ENCODE measurements at regions not wholly inside any gene's neighbourhood (a gene's known extent, or its start where the extent isn't known, plus 50 kb on each side); places are given as distances from the start of the nearest gene placed in this dataset.
"Not testable (repeated sequence)": the region's sequence is repeated elsewhere in the genome, so short reads cannot be mapped to it uniquely, and the experiment has no call there.

- TF ChIP-seq TARDBP (IDR thresholded peaks at IDR 0.05); SUZ12 (IDR thresholded peaks at IDR 0.05); FOXA1 (IDR thresholded peaks at IDR 0.05); NFRKB (IDR thresholded peaks at IDR 0.05); BHLHE40 (IDR thresholded peaks at IDR 0.05; ENCODE audit: borderline replicate concordance); SP1 (IDR thresholded peaks at IDR 0.05); ELF4 (IDR thresholded peaks at IDR 0.05); ZNF384 (IDR thresholded peaks at IDR 0.05); CTBP1 (IDR thresholded peaks at IDR 0.05; ENCODE audit: borderline replicate concordance); FOXM1 (IDR thresholded peaks at IDR 0.05; ENCODE audit: borderline replicate concordance); LEF1 (IDR thresholded peaks at IDR 0.05; ENCODE audit: borderline replicate concordance); HDGF (IDR thresholded peaks at IDR 0.05; ENCODE audit: borderline replicate concordance): not testable (repeated sequence)
These were observed 691.6 kb downstream of the ANKRD7 start for GRCh38 chr7:118916120-118916519.
